ENCODE measurements at regions not wholly inside any gene's neighbourhood (a gene's known extent, or its start where the extent isn't known, plus 50 kb on each side); places are given as distances from the start of the nearest gene placed in this dataset.
A peak's percentile ranks its signal among the peaks of the same experiment; 100 is the strongest.

- Histone ChIP-seq H3K36me3 (ENCODE audit: control insufficient read depth, insufficient read depth, low read length) (no peaks in the 10 kb centered on the region), H3K27me3 (replicated peaks; ENCODE audit: control insufficient read depth, insufficient read depth, low read length) (no peaks in the 10 kb centered on the region), H3K4me3 (replicated peaks; ENCODE audit: low read depth, low read length) (no peak overlapping the region)
- no peak for DNase-seq (ENCODE audit: extremely low read depth, insufficient read length)
- TF ChIP-seq CTCF (IDR thresholded peaks at IDR 0.05; ENCODE audit: insufficient read depth, low read length, poor library complexity, severe bottlenecking), result peak; percentile 93
Observed at GRCh38 chr6:134111062-134111677, 58.7 kb upstream of the SLC2A12 start.

GRCh38 chr6:134106702-134107101, 54.3 kb upstream of the SLC2A12 start:
- no peak for DNase-seq (ENCODE audit: extremely low read depth, insufficient read length)
- no peak for TF ChIP-seq CTCF (IDR thresholded peaks at IDR 0.05; ENCODE audit: insufficient read depth, low read length, poor library complexity, severe bottlenecking)
- H3K36me3 ChIP-seq (ENCODE audit: control insufficient read depth, insufficient read depth, low read length), result no peaks in the 10 kb centered on the region
- H3K4me3 ChIP-seq (replicated peaks; ENCODE audit: low read depth, low read length), result no peak overlapping the region
- no peaks in the 10 kb centered on the region for H3K27me3 ChIP-seq (replicated peaks; ENCODE audit: control insufficient read depth, insufficient read depth, low read length)

- Histone ChIP-seq H3K36me3 (ENCODE audit: control insufficient read depth, insufficient read depth, low read length) (no peaks in the 10 kb centered on the region), H3K27me3 (replicated peaks; ENCODE audit: control insufficient read depth, insufficient read depth, low read length) (no peaks in the 10 kb centered on the region), H3K4me3 (replicated peaks; ENCODE audit: low read depth, low read length) (no peak overlapping the region)
- no peak for DNase-seq (ENCODE audit: extremely low read depth, insufficient read length)
- TF ChIP-seq CTCF (IDR thresholded peaks at IDR 0.05; ENCODE audit: insufficient read depth, low read length, poor library complexity, severe bottlenecking), result no peak
Observed at GRCh38 chr6:134105940-134106339, 53.5 kb upstream of the SLC2A12 start.

GRCh38 chr6:134103006-134103405, 50.6 kb upstream of the SLC2A12 start:
- H3K4me3 ChIP-seq (replicated peaks; ENCODE audit: low read depth, low read length), result no peak overlapping the region
- no peak for DNase-seq (ENCODE audit: extremely low read depth, insufficient read length)
- TF ChIP-seq CTCF (IDR thresholded peaks at IDR 0.05; ENCODE audit: insufficient read depth, low read length, poor library complexity, severe bottlenecking), result no peak
- no peaks in the 10 kb centered on the region for H3K36me3 ChIP-seq (ENCODE audit: control insufficient read depth, insufficient read depth, low read length)
- H3K27me3 ChIP-seq (replicated peaks; ENCODE audit: control insufficient read depth, insufficient read depth, low read length), result no peaks in the 10 kb centered on the region; the same call in 1 of the 2 replicates

Data from GM06990 (cell line).